ENCODE measurements at regions not wholly inside any gene's neighbourhood (a gene's known extent, or its start where the extent isn't known, plus 50 kb on each side); places are given as distances from the start of the nearest gene placed in this dataset.

DNA sequence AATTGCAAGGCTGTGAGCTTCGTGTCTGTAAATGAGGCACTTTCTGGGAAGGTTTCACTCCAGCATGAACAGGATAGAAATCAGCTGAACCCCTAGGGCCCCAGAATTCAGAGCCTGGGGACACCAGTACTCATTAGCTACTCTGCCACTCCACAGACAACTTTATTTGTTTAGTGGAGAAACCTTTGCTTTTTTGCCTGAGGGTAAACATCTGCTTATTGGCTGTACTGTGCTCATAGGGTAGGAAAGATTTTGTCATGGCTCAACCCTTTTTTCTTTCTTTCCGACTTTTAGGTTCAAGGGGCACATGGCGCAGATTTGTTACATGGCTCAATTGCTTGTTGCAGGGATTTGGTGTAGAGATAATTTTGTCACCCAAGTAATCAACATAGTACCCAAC is 138.4 kb upstream of the BACE2 start:
- Histone ChIP-seq H3K9me3 (no peaks in the 10 kb centered on the region), H3K4me3 (ENCODE audit: control insufficient read depth in 1 of 2, extremely low read depth in 1 of 2, low read length in 1 of 2) (no peak overlapping the region), H3K27me3 (replicated peaks in 1 of 2; ENCODE audit: control insufficient read depth in 2 of 2, extremely low read depth in 1 of 2, insufficient read depth in 2 of 2, low read length in 1 of 2) (no peaks in the 10 kb centered on the region), H3K36me3 (ENCODE audit: control insufficient read depth in 2 of 2, extremely low read depth in 1 of 2, insufficient read depth in 1 of 2, low read length in 1 of 2) (no peaks in the 10 kb centered on the region), H3K27ac (ENCODE audit: low read length) (no peak overlapping the region), H3K4me1 (ENCODE audit: control insufficient read depth in 1 of 2, extremely low read depth in 1 of 2, insufficient read depth in 2 of 2, low read length in 2 of 2) (no peaks in the 10 kb centered on the region)
- no CpG with 5 or more reads among the region's 3 CpGs for WGBS (ENCODE audit: insufficient coverage)
- POLR2A ChIA-PET = no interaction called here
- H3K36me3 Mint-ChIP-seq = no peaks in the 10 kb centered on the region
- H3K4me3 Mint-ChIP-seq = no peak overlapping the region
- no peak overlapping the region for H3K27ac Mint-ChIP-seq
- no peak for DNase-seq
- no peak for ATAC-seq (replicated peaks in 1 of 4)
- H3K9me3 Mint-ChIP-seq = peaks cover 0 to 11% (median 2%) of the 10 kb centered on the region in 3 donors
- no peaks in the 10 kb centered on the region for H3K4me1 Mint-ChIP-seq
- CTCF ChIA-PET = no interaction called here
- H3K27me3 Mint-ChIP-seq = peaks cover 11 to 25% of the 10 kb centered on the region in 2 donors

DNA sequence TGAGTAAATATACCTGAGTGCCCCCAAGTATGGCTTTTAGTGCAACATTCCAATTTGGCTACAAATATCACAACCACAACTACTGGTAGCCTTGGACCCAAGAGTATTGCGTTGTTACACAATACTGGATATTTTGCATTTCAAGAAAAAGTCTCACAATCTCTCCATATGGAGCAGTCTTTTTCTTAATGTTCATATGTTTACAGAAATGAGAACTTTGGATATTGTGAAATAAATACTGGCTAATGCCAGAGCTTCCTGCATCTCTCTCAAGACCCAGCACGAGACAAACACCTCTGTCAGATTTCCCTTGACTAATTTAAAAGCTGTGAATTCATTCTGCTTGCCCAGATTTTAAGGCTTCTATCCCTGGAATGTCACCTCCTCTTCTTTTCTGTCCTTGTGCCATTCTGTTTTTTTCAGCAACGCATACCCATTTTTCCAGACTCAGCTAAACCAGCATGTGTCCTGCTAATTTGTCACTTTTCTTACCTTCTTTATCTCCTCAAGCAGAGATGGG is 136.2 kb upstream of the BACE2 start:
- H3K27me3 ChIP-seq (replicated peaks in 1 of 2; ENCODE audit: control insufficient read depth in 2 of 2, extremely low read depth in 1 of 2, insufficient read depth in 2 of 2, low read length in 1 of 2) = no peaks in the 10 kb centered on the region
- peaks cover 11 to 25% of the 10 kb centered on the region in 2 donors for H3K27me3 Mint-ChIP-seq
- H3K9me3 ChIP-seq = no peaks in the 10 kb centered on the region
- peaks cover 0 to 8% (median 0%) of the 10 kb centered on the region in 3 donors for H3K9me3 Mint-ChIP-seq
- H3K4me1 ChIP-seq (ENCODE audit: control insufficient read depth in 1 of 2, extremely low read depth in 1 of 2, insufficient read depth in 2 of 2, low read length in 2 of 2) = no peaks in the 10 kb centered on the region
- DNase-seq = no peak
- ChIA-PET CTCF (no interaction called here), POLR2A (no interaction called here)
- H3K36me3 Mint-ChIP-seq = no peaks in the 10 kb centered on the region
- H3K4me3 ChIP-seq (ENCODE audit: control insufficient read depth in 1 of 2, extremely low read depth in 1 of 2, low read length in 1 of 2) = no peak overlapping the region
- no peak overlapping the region for H3K27ac Mint-ChIP-seq
- no peak overlapping the region for H3K27ac ChIP-seq (ENCODE audit: low read length)
- WGBS (ENCODE audit: insufficient coverage) = 78% methylated on average over 2 of the region's 3 CpGs
- no peaks in the 10 kb centered on the region for H3K4me1 Mint-ChIP-seq
- no peak for ATAC-seq (replicated peaks in 1 of 4)
- H3K4me3 Mint-ChIP-seq = no peak overlapping the region
- no peaks in the 10 kb centered on the region for H3K36me3 ChIP-seq (ENCODE audit: control insufficient read depth in 2 of 2, extremely low read depth in 1 of 2, insufficient read depth in 1 of 2, low read length in 1 of 2)

DNA sequence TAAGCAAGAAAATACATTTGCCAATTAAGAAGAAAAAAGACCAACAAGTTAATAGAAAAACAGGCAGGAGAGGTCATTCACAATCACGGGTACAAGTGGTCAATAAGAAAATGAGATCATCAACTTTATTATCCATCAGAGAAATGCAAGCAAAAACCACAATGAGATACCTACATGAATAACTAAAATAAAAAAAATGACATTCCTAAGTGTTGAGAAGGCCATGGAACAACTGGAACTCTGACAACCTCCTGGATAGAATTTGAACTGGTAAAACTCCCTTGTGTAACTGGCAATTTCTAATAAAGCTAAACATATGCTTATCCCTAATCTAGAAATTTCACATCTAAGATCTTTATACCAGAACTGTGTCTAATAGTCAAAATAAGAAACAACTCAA is 135.4 kb upstream of the BACE2 start:
- Histone ChIP-seq H3K27me3 (replicated peaks in 1 of 2; ENCODE audit: control insufficient read depth in 2 of 2, extremely low read depth in 1 of 2, insufficient read depth in 2 of 2, low read length in 1 of 2) (no peaks in the 10 kb centered on the region), H3K4me3 (ENCODE audit: control insufficient read depth in 1 of 2, extremely low read depth in 1 of 2, low read length in 1 of 2) (no peak overlapping the region), H3K36me3 (ENCODE audit: control insufficient read depth in 2 of 2, extremely low read depth in 1 of 2, insufficient read depth in 1 of 2, low read length in 1 of 2) (no peaks in the 10 kb centered on the region), H3K4me1 (ENCODE audit: control insufficient read depth in 1 of 2, extremely low read depth in 1 of 2, insufficient read depth in 2 of 2, low read length in 2 of 2) (no peaks in the 10 kb centered on the region), H3K27ac (ENCODE audit: low read length) (no peak overlapping the region), H3K9me3 (no peaks in the 10 kb centered on the region)
- Mint-ChIP-seq H3K36me3 (no peaks in the 10 kb centered on the region), H3K4me1 (no peaks in the 10 kb centered on the region), H3K4me3 (no peak overlapping the region), H3K27me3 (peaks cover 11 to 25% of the 10 kb centered on the region in 2 donors), H3K27ac (no peak overlapping the region), H3K9me3 (peaks cover 0 to 5% (median 0%) of the 10 kb centered on the region in 3 donors)
- ChIA-PET CTCF (no interaction called here), POLR2A (no interaction called here)
- no peak for DNase-seq
- no peak for ATAC-seq (replicated peaks in 1 of 4)
- no CpG with 5 or more reads among the region's 1 CpG for WGBS (ENCODE audit: insufficient coverage)

DNA sequence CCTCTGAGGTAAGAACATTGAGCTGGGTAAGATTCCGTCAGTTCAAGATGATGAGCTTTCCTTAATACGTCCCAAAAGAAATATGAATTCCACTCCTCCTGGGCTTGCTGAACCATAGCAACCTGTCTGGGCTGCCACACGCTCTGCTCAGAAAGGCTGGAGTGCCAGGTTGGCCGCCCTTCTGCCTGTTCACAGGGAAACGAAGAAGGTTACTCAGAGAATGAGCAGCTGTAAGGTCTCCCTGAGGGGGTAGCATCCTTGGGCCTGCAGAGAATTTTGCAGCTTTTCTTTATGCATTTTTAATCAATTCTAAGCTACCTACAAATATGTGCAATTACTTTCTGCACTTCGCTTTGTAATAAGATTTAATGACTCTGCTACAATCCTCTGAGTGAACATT is 130.7 kb upstream of the BACE2 start:
- Histone ChIP-seq H3K4me1 (ENCODE audit: control insufficient read depth in 1 of 2, extremely low read depth in 1 of 2, insufficient read depth in 2 of 2, low read length in 2 of 2) (no peaks in the 10 kb centered on the region), H3K27ac (ENCODE audit: low read length) (no peak overlapping the region), H3K36me3 (ENCODE audit: control insufficient read depth in 2 of 2, extremely low read depth in 1 of 2, insufficient read depth in 1 of 2, low read length in 1 of 2) (no peaks in the 10 kb centered on the region), H3K4me3 (ENCODE audit: control insufficient read depth in 1 of 2, extremely low read depth in 1 of 2, low read length in 1 of 2) (no peak overlapping the region), H3K27me3 (replicated peaks in 1 of 2; ENCODE audit: control insufficient read depth in 2 of 2, extremely low read depth in 1 of 2, insufficient read depth in 2 of 2, low read length in 1 of 2) (peaks cover 0 to 4% of the 10 kb centered on the region in 2 experiments), H3K9me3 (no peaks in the 10 kb centered on the region)
- Mint-ChIP-seq H3K36me3 (no peaks in the 10 kb centered on the region), H3K4me1 (no peaks in the 10 kb centered on the region), H3K27me3 (peaks cover 6 to 17% of the 10 kb centered on the region in 2 donors), H3K27ac (no peak overlapping the region), H3K9me3 (peaks cover 0 to under 1% (median 0%) of the 10 kb centered on the region in 3 donors), H3K4me3 (no peak overlapping the region)
- DNase-seq (no peak), ATAC-seq (replicated peaks in 1 of 4) (no peak)
- ChIA-PET POLR2A (no interaction called here), CTCF (interaction anchor here in 1 of 2 donors (1.1 kb wide), 1 partner anchor 32 kb away, joined by 3 read pairs; no protein-coding TSS in a partner anchor)
- 82% methylated on average over 2 of the region's 6 CpGs for WGBS (ENCODE audit: insufficient coverage)

DNA sequence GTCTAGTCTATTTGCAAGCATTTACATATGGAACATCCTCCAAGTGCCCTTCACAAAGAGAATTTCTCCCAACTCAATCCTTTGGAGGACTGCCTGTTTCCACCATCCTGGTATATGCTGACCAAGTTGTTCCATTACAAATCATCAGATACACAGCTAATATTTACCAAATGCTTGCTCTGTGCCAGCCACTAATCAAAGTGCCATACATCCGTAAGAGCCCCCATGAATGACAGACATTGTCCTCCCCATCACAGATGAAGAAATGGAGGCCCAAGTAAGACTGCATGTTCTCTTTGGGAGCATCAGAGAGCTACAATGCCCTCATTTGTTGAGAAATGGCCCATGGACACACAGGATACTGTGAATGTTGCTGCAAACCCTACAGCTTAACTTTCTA is 130.0 kb upstream of the BACE2 start:
- no peak for ATAC-seq (replicated peaks in 1 of 4)
- Histone ChIP-seq H3K4me1 (ENCODE audit: control insufficient read depth in 1 of 2, extremely low read depth in 1 of 2, insufficient read depth in 2 of 2, low read length in 2 of 2) (no peaks in the 10 kb centered on the region), H3K27me3 (replicated peaks in 1 of 2; ENCODE audit: control insufficient read depth in 2 of 2, extremely low read depth in 1 of 2, insufficient read depth in 2 of 2, low read length in 1 of 2) (peaks cover 0 to 4% of the 10 kb centered on the region in 2 experiments), H3K4me3 (ENCODE audit: control insufficient read depth in 1 of 2, extremely low read depth in 1 of 2, low read length in 1 of 2) (no peak overlapping the region), H3K9me3 (no peaks in the 10 kb centered on the region), H3K36me3 (ENCODE audit: control insufficient read depth in 2 of 2, extremely low read depth in 1 of 2, insufficient read depth in 1 of 2, low read length in 1 of 2) (no peaks in the 10 kb centered on the region), H3K27ac (ENCODE audit: low read length) (no peak overlapping the region)
- ChIA-PET CTCF (interaction anchor here in 1 of 2 donors (1.1 kb wide), 1 partner anchor 31 kb away, joined by 3 read pairs; no protein-coding TSS in a partner anchor), POLR2A (no interaction called here)
- H3K9me3 Mint-ChIP-seq = no peaks in the 10 kb centered on the region
- H3K36me3 Mint-ChIP-seq = no peaks in the 10 kb centered on the region
- 100% methylated on average over 1 of the region's 1 CpG for WGBS (ENCODE audit: insufficient coverage)
- H3K27me3 Mint-ChIP-seq = peaks cover 7 to 12% of the 10 kb centered on the region in 2 donors
- no peak for DNase-seq
- H3K27ac Mint-ChIP-seq = no peak overlapping the region
- no peaks in the 10 kb centered on the region for H3K4me1 Mint-ChIP-seq
- H3K4me3 Mint-ChIP-seq = no peak overlapping the region

DNA sequence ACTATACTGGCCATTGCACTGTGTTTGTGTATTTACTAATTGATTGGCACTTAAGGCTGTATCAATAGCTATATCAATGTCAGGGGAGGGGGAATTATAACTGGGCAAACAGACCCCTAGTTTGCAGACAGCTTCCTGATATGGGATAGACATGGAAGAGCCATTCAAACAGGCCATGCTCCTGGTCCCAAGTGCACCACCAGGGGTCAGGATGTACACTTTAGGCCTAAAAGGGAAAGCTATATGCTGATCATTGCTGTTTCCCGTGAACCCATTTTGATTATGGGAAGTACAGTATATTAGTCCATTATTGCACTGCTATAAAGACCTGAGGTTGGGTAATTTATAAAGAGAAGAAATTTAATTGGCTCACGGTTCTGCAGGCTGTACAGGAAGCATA is 124.9 kb upstream of the BACE2 start:
- Histone ChIP-seq H3K36me3 (ENCODE audit: control insufficient read depth in 2 of 2, extremely low read depth in 1 of 2, insufficient read depth in 1 of 2, low read length in 1 of 2) (no peaks in the 10 kb centered on the region), H3K4me1 (ENCODE audit: control insufficient read depth in 1 of 2, extremely low read depth in 1 of 2, insufficient read depth in 2 of 2, low read length in 2 of 2) (no peaks in the 10 kb centered on the region), H3K9me3 (no peaks in the 10 kb centered on the region), H3K27ac (ENCODE audit: low read length) (no peak overlapping the region), H3K4me3 (ENCODE audit: control insufficient read depth in 1 of 2, extremely low read depth in 1 of 2, low read length in 1 of 2) (no peak overlapping the region), H3K27me3 (replicated peaks in 1 of 2; ENCODE audit: control insufficient read depth in 2 of 2, extremely low read depth in 1 of 2, insufficient read depth in 2 of 2, low read length in 1 of 2) (peaks cover 0 to 14% of the 10 kb centered on the region in 2 experiments)
- Mint-ChIP-seq H3K36me3 (no peaks in the 10 kb centered on the region), H3K4me3 (no peak overlapping the region), H3K4me1 (peaks cover 0 to 2% (median 0%) of the 10 kb centered on the region in 3 donors), H3K9me3 (no peaks in the 10 kb centered on the region), H3K27me3 (peaks cover 15 to 25% of the 10 kb centered on the region in 2 donors), H3K27ac (no peak overlapping the region)
- DNase-seq (no peak), ATAC-seq (replicated peaks in 1 of 4) (no peak)
- 13% methylated on average over 1 of the region's 2 CpGs for WGBS (ENCODE audit: insufficient coverage)
- POLR2A ChIA-PET = no interaction called here
- CTCF ChIA-PET = interaction anchor here in 1 of 2 donors (0.6 kb wide), 1 partner anchor 27 kb away, joined by 3 read pairs; no protein-coding TSS in a partner anchor
